Body of pancreas (tissue), 4 donors: ENCODE measurements at regions not wholly inside any gene's neighbourhood (a gene's known extent, or its start where the extent isn't known, plus 50 kb on each side); places are given as distances from the start of the nearest gene placed in this dataset.

Experiments
- ATAC-seq: fragments of 150-250 bp; one replicate; pipeline ENCODE4 v1.9.1; 2016
- DNase-seq, 4 donors: peaks; one replicate each; pipeline ENCODE4 v3.0.0-alpha.2; 2019
- H3K27ac ChIP-seq, 4 donors: fragments of 200-600 bp; sonication (generic); 1 replicate in 3 of 4; 2 replicates in 1 of 4; pipeline versions ENCODE4 v1.5.1 to v1.6.1; 2016 to 2019; ENCODE audit warnings: mild to moderate bottlenecking in 1 of 4, mixed read lengths in 1 of 4, moderate library complexity in 1 of 4
- H3K27me3 ChIP-seq, 2 donors: fragments of 200-600 bp; sonication (generic); one replicate each; pipeline ENCODE4 v1.6.0; 2016; ENCODE audit warnings: mild to moderate bottlenecking in 1 of 2
- H3K36me3 ChIP-seq, 2 donors: fragments of 200-600 bp; sonication (generic); replicated peaks in 1 of 2; 2 replicates each; pipeline ENCODE4 v1.5.1; 2016; ENCODE audit warnings: low read depth in 2 of 2; ENCODE audit not compliant: insufficient read depth in 1 of 2
- H3K4me1 ChIP-seq: fragments of 200-600 bp; sonication (generic); one replicate; pipeline ENCODE4 v1.6.0; 2016
- H3K4me3 ChIP-seq, 2 donors: fragments of 200-600 bp; sonication (generic); 1 replicate in 1 of 2; 2 replicates in 1 of 2; pipeline ENCODE4 v1.5.1; 2016 to 2019
- H3K9me3 ChIP-seq, 3 donors: fragments of 200-600 bp; sonication (generic); 1 replicate in 2 of 3; 2 replicates in 1 of 3; pipeline ENCODE4 v1.5.1; 2016
- CTCF ChIP-seq, 7 experiments: fragments of 450-650 bp in 4 of 7; fragments of 200-600 bp in 3 of 7; sonication (generic) in 3 of 7; IDR thresholded peaks; one replicate each; pipeline ENCODE4 v1.5.1; 2016 to 2019; ENCODE audit warnings: antibody characterized with exemption in 7 of 7
- POLR2A ChIP-seq, 3 donors: fragments of 450-650 bp; IDR thresholded peaks; one replicate each; pipeline ENCODE4 v1.6.1; 2016; ENCODE audit warnings: antibody characterized with exemption in 3 of 3, mild to moderate bottlenecking in 2 of 3
- WGBS, 2 donors: methylation state at CpG; one replicate each; pipeline ENCODE4 v1.1.5; 2017; 5-methylcytosine and 5-hydroxymethylcytosine counted together
- intact Hi-C: fragments of 100-400 bp; cut with DNase I; formaldehyde crosslinking; loops from one replicate; pipeline ENCODE4 v1.15.1; 2023

- intact Hi-C loops: no loop called here
- H3K27ac ChIP-seq: no peak overlapping the region
- TF ChIP-seq POLR2A (IDR thresholded peaks at IDR 0.05): no peak
- no peak for TF ChIP-seq CTCF (IDR thresholded peaks at IDR 0.05)
- no peak for DNase-seq
- ATAC-seq: no peak
- no peaks in the 10 kb centered on the region for H3K4me1 ChIP-seq
- no peak overlapping the region for H3K4me3 ChIP-seq
- H3K36me3 ChIP-seq: no peaks in the 10 kb centered on the region
- no peaks in the 10 kb centered on the region for H3K27me3 ChIP-seq
- WGBS, 2 donors: 61 to 70% methylated on average over 10 of the region's 10 CpGs
- H3K9me3 ChIP-seq: no peaks in the 10 kb centered on the region
These were observed 267.1 kb downstream of the SPATA31D1 start for GRCh38 chr9:82255481-82256176.

DNA sequence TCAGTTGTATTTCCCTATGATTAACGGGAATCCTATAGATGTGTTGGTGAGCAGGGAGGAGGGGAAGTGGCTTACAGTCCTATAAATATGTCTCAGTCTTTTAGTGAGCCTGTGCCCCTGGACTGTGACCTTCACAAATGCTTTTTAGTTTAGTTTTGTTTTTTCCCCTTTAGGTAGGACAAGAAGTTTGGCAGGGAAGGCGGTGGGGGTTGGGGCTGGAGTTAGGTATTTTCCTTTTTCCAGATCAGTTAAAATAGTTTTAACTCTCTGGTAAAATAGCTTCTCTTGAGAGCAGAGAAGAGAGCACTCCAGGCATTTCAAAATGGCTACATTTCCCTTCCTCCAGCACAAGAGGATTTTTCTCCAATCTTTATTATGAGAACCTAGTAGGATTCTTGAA, 272.1 kb downstream of the SPATA31D1 start:
- no peak for ATAC-seq
- DNase-seq: no peak
- H3K27ac ChIP-seq: no peak overlapping the region

GRCh38 chr9:82263619-82264018, 275.0 kb downstream of the SPATA31D1 start:
- Histone ChIP-seq H3K36me3 (no peaks in the 10 kb centered on the region), H3K4me1 (no peaks in the 10 kb centered on the region), H3K27ac (no peak overlapping the region), H3K9me3 (no peaks in the 10 kb centered on the region), H3K27me3 (no peaks in the 10 kb centered on the region), H3K4me3 (no peak overlapping the region)
- DNase-seq (no peak), ATAC-seq (no peak)
- WGBS, 2 donors: 31 to 33% methylated on average over 1 of the region's 1 CpG
- TF ChIP-seq CTCF (IDR thresholded peaks at IDR 0.05) (no peak), POLR2A (IDR thresholded peaks at IDR 0.05) (no peak)
- intact Hi-C loops: no loop called here

More for the DNA sequence above, 272.1 kb downstream of the SPATA31D1 start:
- intact Hi-C loops: no loop called here
- TF ChIP-seq CTCF (IDR thresholded peaks at IDR 0.05) (no peak), POLR2A (IDR thresholded peaks at IDR 0.05) (no peak)
- Histone ChIP-seq H3K4me3 (no peak overlapping the region), H3K36me3 (no peaks in the 10 kb centered on the region), H3K9me3 (no peaks in the 10 kb centered on the region), H3K27me3 (no peaks in the 10 kb centered on the region), H3K4me1 (no peaks in the 10 kb centered on the region)
- WGBS, 2 donors: 52 to 53% methylated on average over 2 of the region's 2 CpGs

- H3K36me3 ChIP-seq: no peaks in the 10 kb centered on the region
- no peaks in the 10 kb centered on the region for H3K9me3 ChIP-seq
- H3K4me1 ChIP-seq: no peaks in the 10 kb centered on the region
- DNase-seq (no peak), ATAC-seq (no peak)
- intact Hi-C loops: no loop called here
- no peaks in the 10 kb centered on the region for H3K27me3 ChIP-seq
- no peak overlapping the region for H3K27ac ChIP-seq
- WGBS, 2 donors: 64 to 84% methylated on average over 1 of the region's 1 CpG
- TF ChIP-seq CTCF (IDR thresholded peaks at IDR 0.05) (no peak), POLR2A (IDR thresholded peaks at IDR 0.05) (no peak)
- no peak overlapping the region for H3K4me3 ChIP-seq
These were observed 282.6 kb downstream of the SPATA31D1 start for GRCh38 chr9:82271106-82271561.

DNA sequence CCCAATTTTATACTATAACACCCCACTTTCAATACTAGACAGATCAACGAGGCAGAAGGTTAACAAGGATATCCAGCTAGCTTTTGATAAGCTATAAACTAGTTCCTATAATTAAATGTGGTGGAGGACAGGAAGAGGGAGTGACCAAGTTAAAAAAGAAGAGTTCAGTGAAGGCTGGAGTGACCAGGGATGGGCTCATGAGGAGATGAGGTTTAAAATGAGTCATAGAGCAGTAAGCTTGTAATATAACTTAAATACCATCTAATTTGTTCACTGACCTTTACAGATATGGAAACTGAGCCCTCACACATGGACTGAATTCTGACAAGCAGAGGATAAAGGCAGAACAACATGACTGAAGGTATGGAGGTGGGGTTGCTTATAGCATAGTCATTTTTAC, 284.5 kb downstream of the SPATA31D1 start:
- H3K27ac ChIP-seq: no peak overlapping the region
- no peaks in the 10 kb centered on the region for H3K36me3 ChIP-seq
- 44 to 47% methylated on average over 1 of the region's 1 CpG for WGBS, 2 donors
- TF ChIP-seq CTCF (IDR thresholded peaks at IDR 0.05) (no peak), POLR2A (IDR thresholded peaks at IDR 0.05) (no peak)
- DNase-seq (no peak), ATAC-seq (no peak)
- intact Hi-C loops: no loop called here
- no peaks in the 10 kb centered on the region for H3K27me3 ChIP-seq
- H3K4me1 ChIP-seq: no peaks in the 10 kb centered on the region
- H3K9me3 ChIP-seq: no peaks in the 10 kb centered on the region
- H3K4me3 ChIP-seq: no peak overlapping the region
